HG02852 (cell line): ENCODE measurements at regions not wholly inside any gene's neighbourhood (a gene's known extent, or its start where the extent isn't known, plus 50 kb on each side); places are given as distances from the start of the nearest gene placed in this dataset.

Source experiments
- ATAC-seq: cut with Tn5 transposase; IDR thresholded peaks from one replicate; pipeline ENCODE4 v1.9.1; 2021; ENCODE audit warnings: mild to moderate bottlenecking, moderate library complexity; ENCODE audit not compliant: unreplicated experiment

DNA sequence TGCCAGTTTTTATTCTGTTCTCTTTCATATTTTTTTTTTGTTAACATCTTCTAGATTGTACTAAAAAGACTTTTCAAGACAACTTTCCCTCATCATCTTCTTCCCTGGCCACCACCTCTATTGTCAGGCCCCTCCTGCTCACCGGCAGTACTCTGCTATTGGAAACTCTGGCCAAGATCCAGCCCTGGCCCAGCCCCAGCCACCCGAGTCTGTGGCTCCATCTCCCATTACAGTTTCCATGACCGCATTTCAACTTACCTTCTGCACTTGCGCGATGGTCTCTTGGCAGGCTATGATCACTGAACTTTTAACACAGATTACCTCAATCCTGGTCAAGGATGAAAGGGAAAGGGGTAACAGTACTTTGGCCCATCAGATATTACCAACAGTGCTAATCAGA, 137.7 kb upstream of the POM121L12 start:
- ATAC-seq = no peak

DNA sequence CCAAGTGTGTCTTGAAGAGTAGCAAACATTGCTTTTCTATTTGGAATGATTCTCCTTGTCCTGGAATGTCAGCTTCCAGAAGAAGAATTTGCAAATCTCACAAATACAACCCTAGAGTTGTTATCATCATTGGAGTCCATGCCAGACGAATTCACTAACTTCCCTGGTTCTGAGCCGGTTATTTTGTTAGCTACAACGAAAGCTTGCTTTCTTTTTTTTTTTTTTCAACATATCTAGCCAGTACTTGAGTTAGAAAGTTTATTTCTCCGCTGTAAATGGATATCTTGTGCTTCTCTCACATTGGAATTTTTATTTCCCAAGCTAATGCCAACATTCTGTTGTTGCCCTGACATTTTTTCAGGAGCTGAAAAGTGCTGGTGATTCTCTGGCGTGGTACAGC, 138.1 kb upstream of the POM121L12 start:
- no peak for ATAC-seq

DNA sequence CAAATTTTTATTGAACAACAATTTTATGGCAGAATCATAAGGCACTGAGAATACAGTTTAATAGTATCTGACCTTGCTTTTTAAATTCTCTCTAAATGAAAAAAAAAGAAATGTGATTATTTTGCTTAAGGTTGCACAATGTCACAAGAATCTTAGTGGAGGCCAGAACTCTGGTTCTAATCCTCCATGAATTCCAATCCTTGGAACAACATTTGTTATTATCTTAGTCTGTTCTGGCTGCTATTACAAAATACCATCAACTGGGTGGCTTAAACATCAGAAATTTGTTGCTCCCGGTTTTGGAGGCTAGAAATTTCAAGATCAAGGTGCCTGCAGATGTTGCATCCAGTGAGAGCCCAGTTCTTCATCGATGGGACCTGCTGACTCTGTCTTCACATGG, 158.2 kb upstream of the POM121L12 start:
- ATAC-seq = no peak

DNA sequence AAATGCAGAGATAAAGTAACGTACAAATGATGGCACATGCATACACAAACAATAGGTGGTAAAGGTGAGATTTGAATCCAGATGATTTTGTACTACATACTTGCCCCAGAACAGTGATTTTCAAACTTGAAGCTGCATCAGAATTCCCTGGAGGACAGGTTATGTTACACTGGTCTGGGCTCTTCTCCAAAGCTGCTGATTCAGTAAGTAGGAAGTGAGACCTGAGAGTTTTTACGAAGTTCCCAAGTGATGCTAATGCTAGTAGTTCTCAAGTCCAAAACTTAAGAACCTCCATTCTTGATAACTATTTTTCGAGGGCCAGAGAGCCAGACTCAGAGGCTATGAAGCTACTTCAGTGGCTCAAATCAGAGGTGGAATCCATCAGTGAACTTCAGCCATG, 159.0 kb upstream of the POM121L12 start:
- no peak for ATAC-seq

DNA sequence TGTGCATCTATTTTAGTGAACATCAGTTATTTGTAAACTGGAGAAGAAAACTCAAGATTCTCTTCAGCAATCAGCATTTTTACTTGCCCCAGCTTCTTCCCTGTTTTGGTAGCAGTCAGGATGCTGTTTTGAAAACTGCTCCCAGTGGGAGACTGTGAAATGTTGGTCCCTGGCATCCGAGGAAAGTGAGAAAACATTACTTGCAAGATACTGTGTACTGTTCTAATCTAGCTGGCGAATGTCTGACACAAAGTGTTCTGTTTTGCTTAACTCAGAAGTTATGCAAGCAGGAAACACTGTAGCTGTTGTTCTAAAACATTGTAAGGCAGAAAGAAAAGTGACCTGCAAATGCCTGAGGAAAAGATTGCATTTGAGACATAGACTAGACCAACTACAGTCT, 171.8 kb upstream of the POM121L12 start:
- no peak for ATAC-seq

DNA sequence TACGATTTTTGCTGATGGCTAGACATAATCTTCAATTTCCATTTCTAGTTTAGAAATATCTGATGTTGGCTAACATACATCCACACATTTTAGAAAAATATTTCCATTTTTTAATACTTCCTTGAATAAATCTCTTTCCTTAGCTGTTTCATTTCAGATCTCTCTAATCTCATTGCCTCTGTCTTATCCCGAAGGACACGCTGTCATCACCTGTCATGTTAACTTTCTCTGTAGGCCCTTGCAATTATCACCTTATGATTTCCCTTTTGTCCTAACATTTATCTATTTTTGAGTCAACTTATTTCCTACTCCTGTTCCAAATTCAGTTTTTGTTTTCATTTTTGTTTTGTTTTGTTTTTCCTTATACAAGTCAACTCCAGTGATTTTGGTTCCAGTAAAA, 173.1 kb upstream of the POM121L12 start:
- ATAC-seq = no peak

DNA sequence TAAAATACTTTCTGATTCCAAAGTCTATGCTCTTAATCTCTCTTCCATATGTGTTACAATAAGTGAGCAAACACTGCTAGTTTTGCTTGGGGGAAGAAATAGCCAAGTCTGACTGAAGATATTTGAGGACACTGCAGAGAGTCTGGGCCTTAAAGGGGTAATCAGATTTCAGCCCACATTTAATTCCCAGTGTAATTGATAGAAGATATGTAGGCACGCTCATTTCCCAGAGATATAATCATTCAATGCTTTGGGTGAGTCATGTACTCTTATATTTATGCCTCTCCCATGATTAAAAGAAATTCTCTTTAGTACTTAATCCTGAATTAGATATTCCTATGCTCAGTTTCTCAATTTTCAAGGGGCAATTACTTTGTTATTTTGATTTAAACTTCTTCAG, 178.1 kb upstream of the POM121L12 start:
- no peak for ATAC-seq

DNA sequence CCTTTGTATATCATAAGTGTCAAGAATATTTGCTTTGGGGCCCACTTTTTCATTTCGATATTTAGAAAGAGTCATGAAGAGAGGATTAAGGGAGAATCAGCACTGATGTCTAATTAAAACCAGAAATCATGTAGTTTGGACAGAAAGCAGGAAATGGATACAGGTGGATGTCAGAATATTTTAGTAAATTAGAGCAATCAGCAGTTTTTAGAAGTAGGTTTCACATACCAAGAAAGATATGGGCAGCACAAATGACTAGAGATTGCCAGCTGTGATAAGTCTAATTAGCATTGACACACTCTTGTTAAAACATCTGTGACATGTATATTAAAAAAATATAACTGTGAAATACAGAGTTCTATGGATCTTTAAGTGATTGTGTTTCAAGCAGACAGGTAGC, 180.8 kb upstream of the POM121L12 start:
- ATAC-seq = no peak

DNA sequence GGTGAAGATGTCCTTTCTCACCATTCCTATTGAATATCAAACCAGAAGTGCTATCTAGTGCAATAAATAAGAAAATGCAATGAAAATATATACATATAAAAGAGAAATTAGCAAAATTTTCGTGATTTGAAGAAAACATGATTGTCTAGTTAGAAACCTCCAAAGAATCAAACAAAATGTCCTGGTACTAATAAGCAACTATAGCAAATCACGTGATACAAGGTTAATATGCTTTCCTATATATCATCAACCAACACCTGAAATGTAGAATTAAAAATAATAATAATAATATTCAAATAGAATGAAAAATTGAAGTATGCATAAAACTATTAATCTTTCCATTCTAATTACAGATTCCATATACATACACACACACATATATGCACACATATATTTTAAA, 183.9 kb upstream of the POM121L12 start:
- no peak for ATAC-seq

DNA sequence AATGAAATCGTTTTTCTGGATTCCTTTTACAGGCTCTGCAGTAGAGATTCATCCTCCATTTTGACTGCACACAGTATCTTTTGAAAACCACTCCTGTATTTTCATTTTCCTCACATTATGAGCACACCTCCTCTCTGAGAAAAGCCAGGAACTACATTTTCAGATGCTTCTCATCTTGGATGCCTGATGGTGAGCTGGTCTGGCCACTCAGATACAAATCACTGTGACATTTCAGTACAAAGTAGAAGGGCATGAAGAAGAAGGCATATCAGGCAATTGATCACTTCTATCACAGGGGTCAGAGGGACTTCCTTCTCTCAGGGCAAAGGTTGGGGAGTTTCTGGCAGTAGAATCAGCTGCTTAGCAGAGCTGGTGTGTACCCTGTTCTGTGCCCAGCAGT, 192.0 kb upstream of the POM121L12 start:
- no peak for ATAC-seq

DNA sequence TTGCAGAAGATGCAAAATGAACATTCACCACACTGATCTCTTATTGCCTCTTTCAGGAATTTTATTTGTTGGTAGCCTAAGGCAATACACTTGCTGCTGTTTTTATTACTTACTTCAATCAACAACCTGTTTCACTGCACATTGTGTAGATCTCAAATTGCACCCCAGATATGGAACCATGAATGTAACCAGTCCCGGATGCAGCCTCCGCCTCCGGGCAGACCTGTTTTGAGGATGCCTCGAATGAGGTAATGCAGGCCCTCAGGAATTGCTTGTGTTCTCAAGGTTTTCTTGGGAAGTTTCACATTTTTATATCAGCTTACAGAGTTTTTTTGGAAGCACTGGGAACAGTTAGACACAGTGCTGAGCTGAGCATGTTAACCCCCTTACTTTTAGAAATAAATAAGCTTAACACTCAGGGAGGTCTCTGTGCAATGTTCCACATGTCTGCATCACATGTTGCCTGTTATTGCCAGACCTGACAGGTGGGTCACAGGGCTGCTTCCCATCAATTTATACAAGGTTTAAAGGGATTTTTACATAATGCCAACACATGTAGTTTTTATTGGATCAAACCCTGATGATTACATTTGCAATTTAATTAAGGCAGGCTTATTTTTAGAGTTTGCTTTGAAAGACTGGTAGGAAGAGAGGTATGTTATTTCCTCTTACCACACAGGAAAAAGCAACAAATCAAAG, 193.1 kb upstream of the POM121L12 start:
- ATAC-seq = no peak

DNA sequence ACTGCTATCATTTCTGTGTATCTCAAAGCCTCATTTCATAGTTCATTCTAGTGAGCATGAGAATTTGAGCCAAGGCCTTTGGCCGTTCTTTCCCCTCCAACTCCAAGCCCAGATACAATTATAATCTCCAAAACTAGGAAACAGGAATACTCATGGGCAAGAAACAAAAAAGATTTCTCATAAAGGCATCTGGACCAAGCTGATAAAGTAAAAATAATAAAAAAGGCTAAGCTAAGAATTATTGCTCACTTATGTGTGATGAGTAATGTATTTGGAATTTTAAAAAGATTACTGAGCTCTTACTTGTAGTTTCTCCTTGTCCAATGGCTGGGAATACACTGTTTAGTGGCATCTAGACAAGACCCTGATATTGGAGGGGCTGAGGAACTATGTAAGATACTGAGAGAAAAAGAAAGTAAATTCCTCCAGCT, 196.4 kb upstream of the POM121L12 start:
- no peak for ATAC-seq

DNA sequence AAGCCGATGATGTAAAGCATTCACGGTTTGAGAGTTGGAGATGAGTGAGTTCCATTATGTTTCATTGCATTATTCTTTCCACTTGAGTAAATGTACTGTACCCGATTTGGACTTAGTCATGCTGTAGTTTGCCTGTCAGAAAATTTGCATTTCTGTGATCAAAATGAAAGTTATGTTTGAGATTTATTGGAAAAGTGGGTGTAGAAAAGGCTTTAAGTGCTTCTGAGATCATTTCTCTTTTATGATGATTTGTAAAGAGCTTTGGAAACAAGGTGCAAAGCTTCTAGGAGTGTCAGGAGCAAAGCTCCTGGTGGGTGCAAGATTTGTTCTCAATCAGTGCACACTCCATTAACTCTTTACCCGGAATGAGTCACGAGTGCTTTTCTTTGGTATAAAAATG, 204.1 kb upstream of the POM121L12 start:
- ATAC-seq = no peak

DNA sequence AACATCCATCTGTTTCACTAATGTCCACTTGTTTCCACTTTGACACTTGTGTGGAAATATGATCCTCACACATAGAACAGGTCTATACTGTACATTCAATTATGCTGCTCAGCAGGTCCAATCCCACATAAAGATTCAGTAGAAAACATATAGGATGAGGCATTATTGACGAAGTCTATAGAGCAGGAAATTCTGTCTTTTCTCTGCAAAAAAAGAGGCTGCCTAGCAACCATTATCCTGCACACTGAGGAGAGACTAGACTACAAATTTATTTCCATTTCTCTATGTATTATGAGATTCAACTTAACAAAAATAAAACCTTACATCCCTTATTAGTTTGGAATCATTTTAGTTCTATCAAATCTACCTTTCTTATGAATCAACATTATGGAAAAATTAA, 204.6 kb upstream of the POM121L12 start:
- no peak for ATAC-seq

DNA sequence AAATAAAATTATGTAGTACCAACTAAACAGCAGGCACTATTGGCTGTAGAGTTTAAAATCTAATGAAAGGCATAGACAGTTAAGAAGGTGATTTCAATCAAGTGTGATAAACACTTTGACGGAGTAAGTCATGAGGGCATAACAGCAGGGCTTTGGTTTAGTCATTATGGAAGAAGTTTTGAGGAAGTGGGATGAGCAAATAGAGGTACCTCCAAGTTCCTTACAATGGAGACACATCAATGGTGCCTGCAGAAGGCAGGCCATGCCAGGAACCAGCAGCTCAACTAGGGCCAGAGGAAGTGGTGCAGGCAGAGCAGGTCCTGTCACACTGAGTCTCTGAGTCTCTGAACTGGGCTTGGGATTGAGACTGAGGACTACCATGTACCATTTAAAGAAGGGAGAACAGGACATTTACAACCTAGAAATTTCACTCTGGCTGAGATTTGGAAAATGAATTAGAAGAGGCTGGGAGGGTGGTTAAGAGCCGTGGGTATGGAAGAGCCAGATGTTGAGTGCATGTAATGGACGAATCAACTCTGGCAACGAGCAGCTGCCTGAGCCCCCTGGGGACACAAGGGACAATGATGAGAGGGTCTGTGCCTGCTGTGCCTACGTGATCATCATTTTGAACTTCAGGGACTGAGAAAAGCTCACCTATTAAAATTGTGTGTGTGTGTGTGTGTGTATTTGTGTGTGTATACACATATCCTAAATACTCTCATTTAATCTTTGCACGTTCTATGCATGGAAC, 208.7 kb upstream of the POM121L12 start:
- no peak for ATAC-seq

DNA sequence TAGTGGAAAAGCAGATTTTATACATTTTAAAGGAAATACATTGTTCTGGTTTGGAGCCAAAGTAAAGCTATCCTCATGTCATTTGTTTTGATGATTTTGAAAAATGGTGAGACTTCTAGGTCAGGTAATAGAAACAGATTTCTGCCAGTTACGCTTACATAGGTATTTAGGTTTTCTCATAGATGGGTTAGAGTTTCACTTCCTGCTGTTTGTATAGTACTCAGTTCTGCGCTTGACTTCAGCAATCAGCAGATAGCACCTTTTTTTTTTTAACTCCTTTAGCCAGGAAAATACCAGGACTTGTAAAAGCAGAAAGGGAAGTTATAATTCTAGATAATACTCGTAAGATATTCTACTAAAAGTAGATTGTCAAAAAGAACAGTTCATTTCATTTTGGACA, 209.8 kb upstream of the POM121L12 start:
- ATAC-seq = no peak

DNA sequence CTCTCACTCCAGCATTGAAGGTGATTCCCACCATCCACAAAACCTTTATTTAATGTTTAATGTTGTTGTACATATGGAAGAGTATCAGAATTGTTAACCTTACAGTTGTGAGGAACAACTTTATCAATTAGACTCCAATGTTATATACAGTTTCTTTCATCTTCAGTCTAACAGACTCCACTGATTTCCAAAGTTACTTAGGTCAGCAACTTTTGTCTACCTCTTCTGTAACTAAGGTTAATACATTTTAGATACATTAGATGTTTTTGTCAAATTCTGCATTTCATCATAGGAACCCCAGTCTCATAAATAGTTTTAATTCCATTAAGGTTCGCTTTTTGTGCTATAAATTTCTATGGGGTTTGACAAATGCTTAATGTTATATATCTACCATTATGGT, 223.9 kb upstream of the POM121L12 start:
- ATAC-seq = no peak

DNA sequence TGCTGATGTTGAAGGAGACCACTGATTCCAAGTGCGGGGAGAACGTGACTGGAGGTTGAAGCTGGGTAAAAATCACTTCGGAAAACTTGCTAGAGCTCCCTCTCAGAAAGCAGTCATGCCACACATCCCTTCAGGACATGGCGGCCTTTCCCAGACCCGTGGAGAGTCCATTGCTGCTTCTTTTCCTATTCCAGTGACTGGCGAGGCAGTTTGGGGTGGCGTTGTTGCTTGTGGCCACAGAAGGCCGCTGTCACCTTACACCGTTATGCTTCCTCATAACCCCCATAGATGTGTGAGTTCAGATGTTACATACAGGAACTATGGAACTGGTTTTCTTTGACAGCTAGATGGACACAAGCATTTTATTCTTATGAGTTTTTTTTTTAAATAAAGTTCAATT, 235.6 kb upstream of the POM121L12 start:
- ATAC-seq = no peak

DNA sequence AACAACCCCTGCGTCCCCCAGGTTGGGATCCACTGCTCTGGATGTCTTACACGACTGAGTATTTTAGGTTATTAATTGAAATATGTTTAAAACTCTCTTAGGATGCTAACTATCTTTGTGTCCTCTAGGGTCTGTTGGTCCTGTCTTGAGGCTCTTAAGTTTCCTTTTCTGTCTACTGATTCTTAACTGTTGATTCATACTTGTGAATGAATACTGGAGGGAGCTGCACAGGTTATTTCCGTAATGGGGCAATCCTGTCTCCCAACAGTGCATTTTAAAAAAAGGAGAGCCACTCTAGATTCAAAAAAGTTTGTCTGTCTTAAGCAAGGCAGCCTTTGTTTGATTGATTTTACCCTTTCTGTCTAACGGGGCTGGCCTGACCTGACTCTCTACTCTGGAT, 237.6 kb upstream of the POM121L12 start:
- ATAC-seq = no peak

DNA sequence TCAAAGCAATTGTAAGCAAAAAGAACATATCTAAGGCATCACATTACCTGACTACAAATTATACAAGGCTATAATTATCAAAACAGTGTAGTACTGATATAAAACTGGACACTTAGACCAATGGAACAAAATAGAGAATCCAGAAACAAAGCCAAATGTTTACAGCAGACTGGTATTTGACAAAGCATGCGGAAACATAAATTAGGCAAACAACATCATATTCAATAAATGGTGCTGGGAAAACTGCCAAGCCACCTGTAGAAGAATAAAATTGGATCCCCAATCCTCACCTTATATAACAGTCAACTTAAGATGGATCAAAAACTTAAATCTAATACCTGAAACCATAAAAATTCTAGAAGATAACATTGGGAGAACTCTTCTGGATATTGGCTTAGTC, 240.8 kb upstream of the POM121L12 start:
- ATAC-seq = no peak

DNA sequence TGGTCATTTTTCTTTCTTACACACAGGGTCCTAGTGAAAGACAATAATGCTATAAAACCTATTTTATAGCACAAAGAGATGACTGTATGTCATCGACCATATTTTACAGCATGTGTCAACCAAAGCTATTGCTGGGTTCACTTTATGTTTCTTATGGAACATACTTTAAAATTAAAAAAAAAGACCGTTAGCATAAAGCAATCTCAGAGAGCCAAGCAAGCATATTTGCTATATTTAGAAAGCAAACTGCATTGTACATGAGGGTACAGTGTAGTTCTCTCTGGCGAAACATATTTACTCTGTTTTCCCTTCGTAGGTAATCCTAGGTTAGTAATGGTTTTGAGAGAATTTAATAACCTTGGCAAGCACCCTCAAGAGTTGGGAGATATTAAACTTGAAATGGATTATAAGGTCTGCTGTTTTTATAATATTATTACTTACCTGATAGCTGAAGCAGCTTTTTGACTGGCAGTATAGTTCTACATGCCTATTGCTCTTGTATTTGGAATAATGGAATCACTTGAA, 244.2 kb upstream of the POM121L12 start:
- no peak for ATAC-seq

DNA sequence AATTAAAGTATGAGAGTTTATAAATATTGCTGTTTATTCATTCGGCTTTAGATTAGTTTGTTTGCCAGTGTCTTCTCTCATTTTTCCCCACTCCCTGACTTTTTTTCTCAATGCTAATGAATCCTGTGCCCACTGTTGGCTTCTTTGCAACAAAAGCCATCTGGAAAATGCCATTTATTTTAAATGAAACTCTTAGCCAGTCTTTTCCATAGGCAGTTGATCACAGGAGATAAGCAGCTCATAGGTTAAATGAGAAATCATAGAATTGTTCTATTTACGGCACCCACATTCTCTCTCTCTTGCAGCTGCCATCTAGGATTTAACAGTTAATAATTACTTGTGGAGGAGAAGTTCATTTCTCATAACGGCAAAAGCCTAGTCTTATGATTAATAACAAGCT, 249.3 kb upstream of the POM121L12 start:
- no peak for ATAC-seq
